ENCODE measurements at regions not wholly inside any gene's neighbourhood (a gene's known extent, or its start where the extent isn't known, plus 50 kb on each side); places are given as distances from the start of the nearest gene placed in this dataset.

- intact Hi-C loops (cut with micrococcal nuclease), result no loop called here
- H3K9me3 ChIP-seq (ENCODE audit: control insufficient read depth in 1 of 2, insufficient read depth in 1 of 2, low read depth in 1 of 2, low read length in 2 of 2), result no peaks in the 10 kb centered on the region
- no peaks in the 10 kb centered on the region for H3K36me3 ChIP-seq (ENCODE audit: control insufficient read depth in 1 of 2, insufficient read depth in 2 of 2, low read length in 2 of 2)
- BruUV-seq (replicated peaks), result no TSS peak
- no peak for TF ChIP-seq ZBTB33 (IDR thresholded peaks at IDR 0.05; ENCODE audit: extremely low read depth, insufficient replicate concordance, low read length)
- TF ChIP-seq RAD21 (IDR thresholded peaks at IDR 0.05; ENCODE audit: low read depth), result no peak
- no peak for TF ChIP-seq YY1 (IDR thresholded peaks at IDR 0.05; ENCODE audit: extremely low read depth, insufficient replicate concordance, low read depth, low read length)
- TF ChIP-seq SIN3A (IDR thresholded peaks at IDR 0.05; ENCODE audit: low read depth), result no peak
- no peak for TF ChIP-seq FOSL1 (IDR thresholded peaks at IDR 0.05; ENCODE audit: low read depth)
- no peak for TF ChIP-seq REST (IDR thresholded peaks at IDR 0.05; ENCODE audit: low read depth)
- TF ChIP-seq SRF (IDR thresholded peaks at IDR 0.05; ENCODE audit: low read depth), result no peak
- no peak for TF ChIP-seq EGR1 (IDR thresholded peaks at IDR 0.05; ENCODE audit: low read depth)
- TF ChIP-seq ELF1 (IDR thresholded peaks at IDR 0.05; ENCODE audit: borderline replicate concordance, low read depth), result no peak
- no peak for TF ChIP-seq CEBPB (IDR thresholded peaks at IDR 0.05; ENCODE audit: low read depth)
- TF ChIP-seq ZFX (IDR thresholded peaks at IDR 0.05), result no peak
- TF ChIP-seq CBX3 (IDR thresholded peaks at IDR 0.05; ENCODE audit: low read depth), result no peak
- TF ChIP-seq ZNF274 (IDR thresholded peaks at IDR 0.05; ENCODE audit: low read depth, low read length), result no peak
- TF ChIP-seq JUND (IDR thresholded peaks at IDR 0.05), result no peak
- no peak for TF ChIP-seq POLR2A (IDR thresholded peaks at IDR 0.05; ENCODE audit: borderline replicate concordance, extremely low read depth, insufficient read depth, insufficient read length)
- no peaks in the 10 kb centered on the region for H3K79me2 ChIP-seq (ENCODE audit: insufficient read depth, low read length)
- no peak overlapping the region for H2AFZ ChIP-seq (ENCODE audit: low read depth, low read length, poor library complexity, severe bottlenecking)
- H3K27me3 ChIP-seq (ENCODE audit: insufficient read depth, low read length), result peaks cover 69% of the 10 kb centered on the region
- no peaks in the 10 kb centered on the region for H3K9me2 ChIP-seq (ENCODE audit: insufficient read depth)
- POLR2A ChIA-PET, result no interaction called here
- no peak overlapping the region for H3K9ac ChIP-seq (ENCODE audit: low read length)
- H3K4me1 ChIP-seq (ENCODE audit: control insufficient read depth in 1 of 2, insufficient read depth in 2 of 2, low read length in 2 of 2), result no peaks in the 10 kb centered on the region
- H4K20me1 ChIP-seq (ENCODE audit: insufficient read depth), result no peaks in the 10 kb centered on the region
- DNase-seq (ENCODE audit: low read depth, low spot score), result no peak
- no peak overlapping the region for H3K4me3 ChIP-seq (replicated peaks in 1 of 2; ENCODE audit: low read depth in 1 of 2, low read length in 2 of 2)
- CTCF ChIA-PET, result no interaction called here
- ATAC-seq, result no peak
- no peak overlapping the region for H3K27ac ChIP-seq (ENCODE audit: low read depth, low read length)
- H3K4me2 ChIP-seq (ENCODE audit: low read length), result no peak overlapping the region
- RAD21 ChIA-PET (ENCODE audit: low non-redundant PET in 1 of 2, low total read pairs in 2 of 2, uncharacterized antibody in 2 of 2, unreplicated experiment in 2 of 2), result no interaction called here
Observed at GRCh38 chr3:10582733-10583132, 77.3 kb upstream of the ATP2B2 start.

Measured in HCT116 (cell line).